ENCODE measurements at regions not wholly inside any gene's neighbourhood (a gene's known extent, or its start where the extent isn't known, plus 50 kb on each side); places are given as distances from the start of the nearest gene placed in this dataset.

- TF ChIP-seq EZH2 (IDR thresholded peaks at IDR 0.05; ENCODE audit: borderline replicate concordance, low read depth, low read length, severe bottlenecking) (no peak), CTCF (IDR thresholded peaks at IDR 0.05; ENCODE audit: borderline replicate concordance, extremely low read depth, low read length, poor library complexity, severe bottlenecking) (no peak)
Measured at GRCh38 chr14:101103321-101103901, 199.9 kb upstream of the RTL1 start.
